Muscle of back (tissue), 3 donors: ENCODE measurements at regions not wholly inside any gene's neighbourhood (a gene's known extent, or its start where the extent isn't known, plus 50 kb on each side); places are given as distances from the start of the nearest gene placed in this dataset.
"Not testable (repeated sequence)": the region's sequence is repeated elsewhere in the genome, so short reads cannot be mapped to it uniquely, and the experiment has no call there.

Experiments used
- DNase-seq, 3 donors: peaks; one replicate each; pipeline versions ENCODE4 v3.0.0 to v3.0.0-alpha.2; 2013

DNA sequence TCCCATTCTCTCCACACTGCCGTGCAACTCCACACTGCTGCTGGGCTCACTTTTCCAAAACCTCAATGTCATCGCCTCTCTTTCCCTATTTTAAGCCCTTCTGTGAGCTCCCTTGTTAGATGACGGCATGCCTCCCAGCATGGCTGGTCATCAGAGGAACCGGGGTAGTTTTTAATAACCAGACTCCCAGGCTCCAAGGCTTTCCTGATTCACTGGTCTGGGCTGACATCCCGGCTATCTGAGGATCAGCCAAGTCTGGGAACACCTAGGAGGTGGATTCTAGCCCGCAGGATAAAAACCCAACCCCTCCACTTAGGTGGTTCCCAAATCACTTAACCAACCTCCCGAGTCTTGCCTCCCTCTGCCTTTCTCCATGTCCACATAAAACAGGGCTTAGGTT is 295.4 kb upstream of the FZD8 start:
- DNase-seq: peak in 1 of 3 donors; percentile 45

DNA sequence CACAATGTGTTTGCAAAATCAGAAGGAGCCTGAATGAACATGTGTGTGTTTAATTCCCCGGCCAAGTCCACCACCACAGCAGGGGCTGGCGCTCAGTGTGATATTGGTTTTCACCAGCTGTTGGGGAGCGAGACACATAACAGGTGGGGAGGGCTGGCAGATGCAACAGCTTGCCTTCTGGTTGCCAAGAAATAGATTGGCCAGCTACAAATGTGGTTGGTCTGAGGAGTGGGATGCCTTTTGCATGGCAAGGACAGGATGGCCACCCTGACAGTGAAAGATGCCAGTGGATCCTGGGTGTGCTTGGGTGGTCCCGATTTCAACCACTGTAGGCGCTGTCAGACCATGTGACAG is 292.5 kb upstream of the FZD8 start:
- DNase-seq: peak in 2 of 3 donors; percentile 73 to 78

DNA sequence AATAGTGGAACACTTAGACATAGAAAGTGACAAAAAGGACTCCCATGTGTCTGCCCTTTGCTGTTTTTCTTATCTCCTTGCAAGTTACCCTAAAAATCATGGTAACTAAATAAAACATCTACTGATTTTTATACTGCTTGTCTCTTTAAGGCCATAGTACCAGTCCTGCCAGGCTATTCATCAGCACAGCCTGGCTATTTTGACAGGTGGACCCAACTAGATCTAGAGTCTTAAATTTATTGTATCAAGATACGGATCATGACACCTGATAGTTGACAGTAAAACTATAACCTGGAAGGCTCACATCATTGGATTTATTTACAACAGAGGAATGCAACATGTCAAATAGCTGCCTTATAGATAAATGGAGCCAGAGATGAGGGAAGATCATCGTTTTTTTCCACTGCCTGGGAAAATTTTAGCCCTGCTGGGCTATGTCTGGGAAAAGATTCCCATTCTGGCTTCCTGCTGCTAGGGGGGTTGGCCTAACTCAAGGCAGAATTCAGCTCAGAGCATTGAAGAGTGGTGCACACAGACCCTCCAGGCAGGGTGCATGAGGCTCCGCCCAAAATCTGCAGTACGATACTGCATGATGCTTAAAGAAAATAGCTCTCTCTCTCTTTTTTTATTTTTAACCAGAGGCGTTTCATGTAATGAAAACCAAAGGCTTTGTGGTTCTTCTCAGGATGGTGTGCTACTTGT is 292.0 kb upstream of the FZD8 start:
- peak in 1 of 3 donors; percentile 52 for DNase-seq

DNA sequence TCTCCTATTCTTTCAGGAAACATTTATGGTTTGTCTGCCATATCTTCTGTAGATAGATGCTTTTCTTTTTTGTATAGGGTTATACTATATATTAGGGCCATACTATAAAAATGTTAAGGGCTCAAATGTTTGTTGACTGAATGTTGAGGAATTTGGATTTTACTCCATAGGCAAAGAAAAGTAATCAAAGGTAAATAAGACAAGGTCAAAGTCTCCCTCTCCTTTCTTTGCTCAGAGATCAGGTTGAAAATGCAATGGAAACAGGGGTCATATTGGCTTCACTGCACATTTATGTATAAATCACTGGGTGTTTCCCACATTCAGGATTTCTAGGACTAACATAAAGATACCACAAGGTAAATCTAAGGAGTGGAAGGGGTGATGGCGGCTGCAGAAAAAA is 291.4 kb upstream of the FZD8 start:
- DNase-seq: no peak

DNA sequence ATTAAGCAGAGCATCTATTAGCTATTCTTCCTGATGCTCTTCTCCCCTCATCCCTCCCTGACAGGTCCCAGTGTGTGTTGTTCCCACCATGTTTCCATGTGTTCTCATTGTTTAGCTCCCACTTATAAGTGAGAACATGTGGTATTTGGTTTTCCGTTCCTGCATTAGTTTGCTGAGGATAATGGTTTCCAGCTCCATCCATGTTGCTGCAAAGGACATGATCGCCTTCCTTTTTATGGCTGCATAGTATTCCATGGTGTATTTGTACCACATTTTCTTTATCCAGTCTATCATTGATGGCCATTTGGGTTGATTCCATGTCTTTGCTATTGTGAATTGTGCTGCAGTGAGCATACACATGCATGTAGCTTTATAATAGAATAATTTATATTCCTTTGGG is 287.9 kb upstream of the FZD8 start:
- DNase-seq: not testable (repeated sequence)

DNA sequence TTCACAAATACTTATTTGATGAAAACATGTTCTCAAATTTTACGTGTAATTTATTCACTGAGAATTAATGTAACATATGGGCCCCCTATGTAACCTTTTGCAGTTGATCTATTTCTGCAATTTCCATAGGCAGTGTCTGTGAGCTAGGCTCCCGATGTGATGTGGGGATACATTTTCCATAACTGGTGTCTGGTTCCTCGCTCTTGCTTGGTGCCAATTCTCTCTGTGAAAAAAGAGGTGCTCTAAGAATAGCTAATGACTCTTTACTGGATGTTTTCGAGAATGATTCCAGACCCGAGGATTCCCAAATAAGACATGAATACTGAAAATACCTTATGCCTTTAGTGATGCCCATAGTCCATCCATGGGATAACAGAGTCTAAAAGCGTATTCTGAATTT is 286.7 kb upstream of the FZD8 start:
- DNase-seq: peak in 1 of 3 donors; percentile 80

DNA sequence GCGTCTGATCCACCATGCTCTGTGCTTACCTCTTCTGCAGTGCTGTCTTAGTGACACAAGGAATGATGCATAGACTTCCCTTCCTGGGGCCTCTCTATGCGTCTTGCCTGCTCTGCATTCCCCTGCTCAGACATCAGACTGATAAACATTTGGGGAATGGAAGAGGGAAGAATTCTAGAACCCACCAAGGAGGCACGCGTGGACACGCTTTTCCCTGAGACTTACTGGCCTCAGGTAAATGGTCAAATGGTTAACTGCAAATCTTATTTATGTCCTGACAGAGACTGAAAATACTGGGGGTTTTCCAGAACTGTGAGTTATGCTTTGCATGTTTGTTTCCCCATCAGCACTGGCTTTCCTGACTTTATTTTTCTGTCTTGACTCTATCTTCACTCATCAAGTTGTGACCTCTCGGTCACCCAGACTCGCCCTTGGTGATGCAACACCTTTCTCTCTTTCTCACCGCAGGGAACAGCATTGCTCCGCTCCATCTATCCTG is 285.9 kb upstream of the FZD8 start:
- DNase-seq: peak in 1 of 3 donors; percentile 68

DNA sequence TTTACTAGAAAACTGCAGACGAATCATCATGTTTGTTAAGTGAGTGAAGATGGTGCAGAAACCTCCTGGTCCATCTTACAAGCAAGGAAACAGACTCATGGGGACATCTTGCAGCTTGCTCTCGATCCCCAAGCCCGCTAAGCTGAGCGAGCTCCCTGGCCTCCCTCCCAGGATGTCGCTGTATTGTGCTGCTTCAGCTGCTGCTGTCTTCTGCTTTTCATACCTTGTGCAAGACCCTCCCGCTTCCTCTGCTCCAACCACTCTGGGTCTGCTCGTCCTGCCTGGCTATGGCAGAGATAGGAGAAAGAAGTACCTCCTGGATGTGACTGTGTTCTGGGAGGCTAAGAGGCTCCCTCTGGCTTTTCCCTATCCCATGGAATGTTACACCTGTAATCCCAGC is 285.2 kb upstream of the FZD8 start:
- peak in 1 of 3 donors; percentile 68 for DNase-seq

DNA sequence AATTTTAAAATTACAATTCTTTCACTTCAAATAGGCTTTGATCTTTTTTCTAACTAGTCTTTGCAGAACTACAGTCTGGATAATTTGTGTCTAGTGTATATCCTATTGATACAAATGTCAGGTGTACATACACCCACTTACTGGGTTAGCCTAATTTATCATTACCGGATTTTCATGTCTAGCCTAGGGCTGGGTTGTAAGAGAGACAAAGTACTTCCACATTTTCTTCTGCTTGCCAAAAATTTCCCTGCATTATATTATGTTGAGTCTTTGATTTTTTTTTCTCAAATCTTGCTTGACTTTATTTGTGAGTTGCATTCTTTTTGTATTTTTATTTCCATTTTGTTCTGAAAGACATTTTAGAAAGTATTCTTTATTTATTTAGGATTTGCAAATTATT is 284.8 kb upstream of the FZD8 start:
- DNase-seq: peak in 1 of 3 donors; percentile 64

DNA sequence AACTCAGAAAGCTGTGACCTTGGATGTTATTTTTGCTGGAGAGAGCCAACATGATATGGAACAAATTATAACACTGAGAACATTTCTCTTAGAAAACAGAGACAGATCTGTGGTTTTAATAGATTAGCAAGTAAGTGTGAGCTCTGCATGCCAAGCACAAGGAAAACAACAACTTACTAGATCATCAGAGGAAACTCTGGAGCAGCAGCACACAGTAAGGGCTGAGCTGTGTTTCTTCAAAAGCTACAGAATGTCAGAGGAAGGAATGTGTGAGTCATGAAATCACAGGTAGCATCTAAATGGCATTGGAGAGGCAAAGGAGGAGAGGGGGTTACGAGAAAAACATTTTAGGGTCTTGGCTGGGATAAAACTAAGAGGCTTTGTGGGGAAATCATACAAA is 283.4 kb upstream of the FZD8 start:
- peak in 1 of 3 donors; percentile 54 for DNase-seq

DNA sequence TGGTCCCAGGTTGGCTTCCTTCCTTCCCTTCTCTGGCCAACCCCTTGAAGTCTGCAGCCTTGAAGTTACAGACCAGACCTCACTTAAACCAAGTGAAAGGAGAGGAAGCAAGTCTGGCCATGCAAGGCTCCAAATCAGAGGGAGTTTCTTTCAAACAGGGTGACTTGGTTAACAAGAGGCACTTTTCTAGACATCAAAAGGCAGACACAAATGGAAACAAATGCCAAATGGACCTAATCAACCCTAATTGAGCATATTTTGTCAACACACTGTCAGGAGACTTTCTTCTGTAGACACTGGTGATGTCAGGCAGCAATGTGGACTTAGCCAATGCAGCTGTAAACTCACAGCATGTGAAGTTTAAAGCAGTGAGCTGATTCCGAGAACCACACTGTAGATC is 282.7 kb upstream of the FZD8 start:
- peak in 1 of 3 donors; percentile 45 for DNase-seq

DNA sequence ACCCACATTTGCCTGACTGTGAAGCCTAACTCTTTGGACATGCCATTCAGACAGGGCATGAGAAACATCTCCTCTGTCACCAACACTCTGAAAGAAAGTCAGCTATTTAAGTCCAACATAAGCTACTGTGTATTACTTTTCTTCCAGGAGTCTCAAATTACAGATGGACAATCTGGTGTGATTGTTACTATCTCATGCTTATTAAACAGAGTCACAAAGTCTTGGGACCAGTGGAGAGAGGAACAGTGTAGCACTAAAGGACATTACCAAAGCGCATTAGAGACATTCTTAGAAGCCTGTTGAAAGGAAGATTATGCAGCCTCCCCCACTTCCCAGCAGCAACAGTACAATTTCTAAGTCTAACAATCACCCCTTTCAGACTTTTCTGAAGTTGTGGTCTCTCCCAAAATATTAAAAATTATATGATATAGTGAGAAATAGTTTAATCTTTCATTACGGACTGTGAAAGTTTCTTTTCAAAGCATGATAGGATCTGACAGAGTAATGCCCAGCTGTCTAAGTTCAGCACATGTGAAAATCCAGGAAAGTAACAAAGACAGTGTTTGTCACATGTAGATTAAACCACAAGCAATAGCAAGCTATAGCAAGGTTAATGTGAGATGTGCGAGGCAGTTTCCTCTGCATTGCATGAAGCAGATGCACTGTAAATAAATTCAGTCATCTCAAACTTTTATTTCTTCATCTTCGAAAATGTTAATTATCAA is 280.9 kb upstream of the FZD8 start:
- DNase-seq: no peak

DNA sequence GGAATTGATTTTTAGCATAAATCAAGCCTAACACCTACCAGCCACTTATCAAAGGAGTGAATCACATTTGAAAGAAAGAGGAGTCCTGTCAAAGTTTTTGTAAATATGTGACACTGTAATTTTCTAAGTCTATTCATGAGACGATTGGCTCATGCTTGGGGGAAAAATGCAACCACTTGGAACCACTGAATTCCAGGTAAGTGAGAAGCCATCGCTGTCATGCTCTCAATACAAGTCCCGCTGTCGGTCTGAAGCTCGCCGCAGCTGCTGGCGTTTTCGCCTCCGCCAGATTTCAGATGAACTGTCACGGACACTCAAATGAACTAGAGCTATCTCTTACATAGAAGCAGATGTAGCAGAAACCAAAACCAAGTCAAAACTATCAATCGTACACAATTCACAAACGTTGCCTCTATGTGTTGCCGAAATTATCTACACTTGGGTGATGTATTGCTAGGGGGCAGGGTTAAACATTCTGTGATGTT is 279.8 kb upstream of the FZD8 start:
- DNase-seq: no peak

DNA sequence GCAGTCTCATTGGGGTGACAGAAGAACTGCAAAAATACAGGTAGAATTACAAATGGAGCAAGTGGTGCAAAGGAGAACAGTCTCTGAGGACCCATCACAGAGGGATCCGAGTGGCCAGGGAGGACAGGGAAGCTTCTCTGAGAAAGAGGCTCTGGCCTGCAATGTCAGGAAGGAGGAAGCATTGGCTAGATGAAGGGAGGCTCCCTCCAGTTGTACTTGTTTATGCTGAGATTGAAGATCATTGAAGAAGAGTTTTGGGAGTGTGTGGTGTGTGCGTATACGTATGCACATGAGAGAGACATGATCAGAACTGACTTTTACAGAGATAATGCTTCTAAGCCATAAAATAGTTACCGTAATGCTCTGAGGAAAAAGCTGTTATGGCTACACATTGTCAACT is 274.7 kb upstream of the FZD8 start:
- DNase-seq: no peak

DNA sequence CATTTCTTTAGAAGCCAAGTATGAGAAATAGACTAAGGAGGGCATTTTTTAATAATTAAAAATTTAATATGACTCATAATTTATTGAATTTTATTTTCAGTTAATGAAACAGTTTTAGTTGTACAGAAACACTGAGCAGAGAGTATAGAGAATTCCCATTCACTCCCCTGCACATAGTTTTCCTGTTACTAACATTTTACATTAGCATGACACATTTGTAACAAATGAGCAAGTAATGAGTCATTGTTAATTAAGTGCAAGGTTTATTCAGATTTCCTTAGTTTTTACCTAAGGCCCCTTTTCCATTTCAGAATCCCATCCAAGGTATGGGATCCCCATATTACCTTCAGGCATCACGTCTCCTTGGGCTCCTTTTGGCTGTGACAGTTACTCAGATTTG is 271.5 kb upstream of the FZD8 start:
- no peak for DNase-seq

DNA sequence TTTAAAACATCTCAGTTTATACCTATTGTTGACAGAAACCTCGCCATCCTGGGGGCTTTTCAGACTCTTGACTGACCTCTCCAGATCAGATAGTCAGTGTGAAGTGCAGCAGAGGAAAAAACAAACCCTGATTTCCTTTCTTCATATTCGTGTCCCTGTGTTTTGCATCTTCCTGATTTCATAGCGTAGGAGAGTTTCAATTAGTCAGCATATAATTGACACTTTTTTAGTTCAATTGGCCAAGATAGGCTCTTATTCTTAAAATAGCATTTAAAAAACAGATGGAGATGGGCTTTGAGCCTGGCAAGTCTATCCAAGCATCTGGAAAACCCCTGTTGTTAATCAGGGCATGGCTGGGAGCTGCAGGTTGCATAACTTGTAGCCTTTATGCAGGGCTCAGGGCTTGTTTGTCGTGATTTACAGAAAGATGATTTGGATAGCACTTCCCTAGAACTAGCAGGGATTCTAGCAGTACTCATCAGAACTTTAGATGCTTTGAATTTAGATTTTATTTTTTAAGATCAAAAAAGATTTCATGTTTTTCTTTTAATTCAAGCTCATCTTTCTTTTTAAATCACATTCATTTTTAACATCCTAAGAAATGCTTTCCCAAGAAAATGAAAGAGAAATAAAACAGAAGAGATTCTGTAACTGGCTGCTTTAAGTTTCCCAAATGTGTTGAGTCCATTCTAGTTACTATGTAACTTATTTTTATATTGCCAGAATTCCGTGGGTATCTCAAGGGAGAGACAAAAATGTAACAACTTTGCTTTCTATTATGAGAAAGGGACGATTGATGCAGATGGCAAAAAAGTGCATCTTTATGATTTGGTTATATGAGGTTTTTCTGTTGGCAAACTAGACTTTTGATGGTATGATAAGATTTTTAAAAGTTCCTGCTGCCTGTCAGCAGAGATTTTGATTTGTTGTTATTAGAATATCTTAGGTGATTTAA is 270.8 kb upstream of the FZD8 start:
- peak in 1 of 3 donors; percentile 66 for DNase-seq

DNA sequence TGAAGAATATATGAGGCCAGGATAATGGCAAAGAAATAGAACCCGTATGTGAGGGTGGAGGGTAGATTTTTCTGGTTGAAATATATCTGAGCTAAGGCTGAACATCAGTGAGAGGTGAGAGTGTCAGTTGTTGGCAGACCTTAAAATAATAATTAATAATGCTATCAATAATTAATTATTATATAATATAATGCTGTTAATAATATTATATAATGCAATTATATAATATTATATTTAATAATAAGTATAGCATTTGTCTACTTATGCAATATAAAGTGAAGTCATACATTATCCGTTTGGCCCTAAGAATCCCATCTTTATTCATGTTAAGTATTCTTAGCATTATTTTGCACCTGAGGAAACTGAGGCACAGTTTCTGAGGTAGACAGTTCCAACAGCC is 269.9 kb upstream of the FZD8 start:
- DNase-seq: no peak

DNA sequence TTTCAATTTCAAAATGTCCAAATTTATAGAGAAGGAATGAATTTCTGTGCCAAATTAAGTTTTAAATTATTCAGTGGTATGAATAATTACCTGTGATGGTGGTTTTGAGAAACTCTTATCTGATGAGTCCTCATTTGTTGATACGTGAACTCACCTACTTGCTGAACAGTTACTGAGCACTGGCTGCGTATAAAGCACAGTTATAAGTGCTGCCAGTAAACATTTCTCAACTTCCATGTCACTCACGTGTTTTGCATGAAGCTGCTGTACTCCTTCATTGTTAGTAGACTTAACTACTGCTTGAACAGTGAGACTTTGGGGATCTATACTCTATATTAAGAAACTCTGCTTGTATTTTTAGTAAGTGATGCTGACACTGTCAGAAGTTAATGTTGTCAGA is 269.1 kb upstream of the FZD8 start:
- no peak for DNase-seq

DNA sequence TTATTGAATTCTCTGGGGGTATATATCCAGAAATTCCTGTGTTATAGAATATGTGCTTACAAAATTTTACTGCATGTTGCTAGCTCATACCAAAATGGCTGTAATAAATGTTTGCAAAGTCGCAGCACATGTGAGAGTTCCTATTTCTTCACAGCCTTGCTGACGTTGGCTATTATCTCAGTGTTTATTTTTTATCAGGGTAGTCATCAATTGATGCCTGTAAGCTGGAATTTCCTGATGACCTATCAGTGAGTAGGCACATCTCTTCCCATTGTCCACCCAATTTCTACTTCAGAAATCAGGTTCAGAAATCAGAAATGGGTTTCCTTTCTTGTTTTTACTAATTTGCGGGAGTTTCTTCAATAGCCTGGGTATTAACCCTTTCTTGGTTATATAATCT is 268.1 kb upstream of the FZD8 start:
- DNase-seq: no peak

DNA sequence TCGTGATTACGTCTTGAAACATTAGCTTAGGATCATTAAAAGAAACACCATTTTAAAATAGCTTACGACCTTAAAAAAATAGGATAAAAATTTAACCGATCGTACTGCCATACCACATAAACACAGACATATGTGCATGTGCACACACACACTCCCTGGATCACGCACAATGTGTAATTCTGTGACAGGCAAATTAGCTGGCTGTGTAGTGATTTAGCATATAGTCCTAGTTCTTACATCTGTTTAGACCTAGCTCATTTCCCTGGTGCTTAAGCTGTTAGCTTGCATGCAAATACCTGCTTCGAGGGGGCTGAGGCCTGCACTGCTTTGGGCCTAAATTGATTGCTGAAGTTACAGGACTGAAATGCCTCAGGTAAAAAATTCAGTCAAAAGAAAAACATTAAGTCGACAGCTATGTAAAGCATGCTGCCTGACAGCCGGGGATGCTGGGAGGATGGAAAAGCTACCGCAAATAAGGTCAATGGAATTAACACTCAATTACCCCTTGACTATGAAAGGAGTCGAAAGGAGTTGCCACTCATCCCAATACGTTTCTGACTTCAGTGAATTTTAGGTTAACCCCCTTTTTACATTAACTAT is 267.1 kb upstream of the FZD8 start:
- DNase-seq: no peak

DNA sequence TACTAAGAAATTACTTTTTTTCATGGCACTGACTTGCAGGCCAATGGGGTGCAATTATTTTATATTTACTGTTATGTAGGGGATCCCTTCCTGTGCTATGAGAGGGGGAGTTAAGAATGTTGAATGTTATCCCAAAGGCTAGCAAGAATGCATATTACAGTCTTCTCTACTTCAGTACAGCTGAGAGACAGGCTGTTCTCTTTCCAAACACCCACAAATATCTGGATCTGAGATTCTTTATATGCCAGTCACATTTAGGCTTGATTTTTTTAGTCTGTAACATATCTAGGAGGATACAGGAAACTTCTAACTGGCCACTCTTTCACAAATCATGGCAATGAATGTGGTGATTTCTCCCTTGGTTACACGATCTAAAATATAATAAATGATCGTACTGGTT is 266.4 kb upstream of the FZD8 start:
- no peak for DNase-seq

DNA sequence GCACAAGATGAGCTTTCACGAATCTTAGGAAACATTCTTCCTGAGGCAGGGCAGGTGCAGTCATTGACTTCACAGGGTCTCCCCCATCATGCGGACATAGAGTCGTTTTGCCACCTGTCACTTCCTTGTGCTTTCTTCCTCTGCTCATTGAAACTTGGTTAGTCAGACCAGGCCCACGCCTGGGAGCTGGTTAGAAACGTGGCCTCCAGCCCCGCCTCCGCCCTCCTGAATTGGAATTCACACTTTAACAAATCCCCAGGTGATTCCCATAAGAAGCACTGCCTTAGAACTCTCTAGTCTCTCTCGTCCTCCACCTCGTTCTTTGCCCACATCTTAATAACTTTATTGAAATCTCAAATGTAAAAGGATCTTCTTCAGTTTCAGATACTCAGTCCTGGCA is 265.5 kb upstream of the FZD8 start:
- no peak for DNase-seq
